Testis (tissue), 2 donors: ENCODE measurements at regions not wholly inside any gene's neighbourhood (a gene's known extent, or its start where the extent isn't known, plus 50 kb on each side); places are given as distances from the start of the nearest gene placed in this dataset.

ENCODE experiments used
- POLR2A ChIP-seq: fragments of 450-650 bp; IDR thresholded peaks from one replicate; pipeline ENCODE4 v1.6.1; 2017; ENCODE audit warnings: antibody characterized with exemption, mild to moderate bottlenecking, moderate library complexity
- TF ChIP-seq, protein P1 (sequence below), 3 experiments: fragments of 450-650 bp in 2 of 3; fragments of 200-600 bp in 1 of 3; sonication (generic) in 1 of 3; IDR thresholded peaks; one replicate each; pipeline ENCODE4 v1.5.1; 2016 to 2019; ENCODE audit warnings: antibody characterized with exemption in 3 of 3, mild to moderate bottlenecking in 2 of 3, moderate library complexity in 1 of 3

DNA sequence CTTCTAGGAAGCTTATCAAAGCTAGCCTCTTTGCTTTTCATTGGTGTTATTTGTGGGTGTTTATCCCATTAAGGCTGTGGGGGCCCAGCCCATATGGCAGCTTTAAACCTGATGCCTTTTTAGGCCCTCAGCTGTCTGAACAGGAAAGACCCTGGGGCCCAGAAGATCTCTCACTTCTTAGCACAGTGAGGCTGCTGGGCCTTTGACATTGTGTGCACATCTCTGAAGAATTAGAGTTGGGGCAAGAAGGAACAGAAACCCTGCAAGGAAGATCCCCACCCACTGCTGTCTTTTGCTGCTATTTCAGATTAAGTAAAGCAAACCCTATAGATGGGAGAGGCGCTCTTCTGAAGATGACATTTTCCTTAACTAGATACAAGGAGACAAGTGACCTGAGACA lies 250.0 kb downstream of the SMAD2 start:
- no peak for TF ChIP-seq POLR2A
- TF ChIP-seq, protein P1, sequence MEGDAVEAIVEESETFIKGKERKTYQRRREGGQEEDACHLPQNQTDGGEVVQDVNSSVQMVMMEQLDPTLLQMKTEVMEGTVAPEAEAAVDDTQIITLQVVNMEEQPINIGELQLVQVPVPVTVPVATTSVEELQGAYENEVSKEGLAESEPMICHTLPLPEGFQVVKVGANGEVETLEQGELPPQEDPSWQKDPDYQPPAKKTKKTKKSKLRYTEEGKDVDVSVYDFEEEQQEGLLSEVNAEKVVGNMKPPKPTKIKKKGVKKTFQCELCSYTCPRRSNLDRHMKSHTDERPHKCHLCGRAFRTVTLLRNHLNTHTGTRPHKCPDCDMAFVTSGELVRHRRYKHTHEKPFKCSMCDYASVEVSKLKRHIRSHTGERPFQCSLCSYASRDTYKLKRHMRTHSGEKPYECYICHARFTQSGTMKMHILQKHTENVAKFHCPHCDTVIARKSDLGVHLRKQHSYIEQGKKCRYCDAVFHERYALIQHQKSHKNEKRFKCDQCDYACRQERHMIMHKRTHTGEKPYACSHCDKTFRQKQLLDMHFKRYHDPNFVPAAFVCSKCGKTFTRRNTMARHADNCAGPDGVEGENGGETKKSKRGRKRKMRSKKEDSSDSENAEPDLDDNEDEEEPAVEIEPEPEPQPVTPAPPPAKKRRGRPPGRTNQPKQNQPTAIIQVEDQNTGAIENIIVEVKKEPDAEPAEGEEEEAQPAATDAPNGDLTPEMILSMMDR (IDR thresholded peaks at IDR 0.05): no peak
